Amniotic epithelial cell (primary cell): ENCODE measurements at regions not wholly inside any gene's neighbourhood (a gene's known extent, or its start where the extent isn't known, plus 50 kb on each side); places are given as distances from the start of the nearest gene placed in this dataset.
"Not testable (repeated sequence)": the region's sequence is repeated elsewhere in the genome, so short reads cannot be mapped to it uniquely, and the experiment has no call there.

Source experiments
- DNase-seq: peaks from one replicate; pipeline ENCODE4 v3.0.0-alpha.2; 2010; ENCODE audit warnings: low read depth

GRCh38 chr18:2112435-2113045 is 458.8 kb downstream of the METTL4 start:
- DNase-seq, result no peak

DNA sequence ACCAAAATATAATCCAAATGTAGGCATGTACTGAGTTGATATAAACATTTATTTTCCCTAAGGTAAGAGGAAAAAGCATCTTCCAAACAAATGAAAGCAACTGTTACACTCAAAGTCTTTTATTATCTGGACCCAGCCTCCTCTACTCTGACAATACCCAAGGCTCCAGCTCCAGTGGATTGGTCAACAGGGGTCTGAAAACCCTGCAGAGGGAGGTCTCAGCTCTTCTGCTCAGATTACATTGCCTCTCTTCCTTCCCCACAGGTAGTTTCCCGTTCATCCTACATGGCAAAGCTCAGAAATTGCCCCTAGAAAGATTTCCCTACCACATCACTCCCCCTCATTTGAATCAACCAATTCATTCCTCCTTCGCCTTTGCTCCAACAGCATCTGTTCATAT is 457.0 kb downstream of the METTL4 start:
- DNase-seq, result no peak

DNA sequence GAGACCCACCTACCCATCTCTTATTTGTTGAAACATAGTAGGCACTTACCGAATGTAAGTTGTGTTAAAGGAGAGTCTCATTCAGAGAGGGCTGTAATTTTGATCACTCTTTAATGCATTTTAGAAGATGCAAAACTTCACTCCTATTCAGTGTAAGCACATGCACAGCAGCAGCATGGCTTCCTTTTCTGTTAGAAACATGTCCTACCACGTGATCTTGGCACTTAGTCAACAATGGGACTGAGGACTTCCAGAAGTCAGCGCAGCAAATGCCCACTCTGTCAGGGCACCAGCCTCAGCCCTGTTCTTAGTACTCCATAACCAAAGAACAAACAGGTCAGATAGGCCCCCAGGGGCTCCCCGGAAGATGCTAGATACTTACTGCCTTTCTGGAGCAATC is 456.5 kb downstream of the METTL4 start:
- DNase-seq, result no peak

DNA sequence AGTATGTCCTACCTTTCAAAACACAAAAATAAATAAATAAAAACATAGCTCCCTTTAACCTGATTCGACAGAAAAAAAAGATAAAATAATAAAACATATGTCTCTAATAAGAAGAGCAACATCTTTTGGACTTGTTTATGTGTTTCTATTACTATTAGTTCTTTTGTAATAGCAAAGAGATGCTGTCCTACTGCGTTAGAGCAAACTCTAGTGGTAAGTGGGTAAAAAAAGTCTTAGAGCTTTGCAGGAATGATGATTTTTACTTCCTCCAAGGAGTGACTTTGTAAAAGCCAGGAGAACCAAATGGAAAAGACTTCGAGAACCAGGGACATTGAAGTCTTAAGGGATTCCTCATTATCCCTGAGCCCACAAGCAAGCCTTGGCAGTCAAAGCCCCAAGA is 450.1 kb downstream of the METTL4 start:
- no peak for DNase-seq

- DNase-seq, result no peak
Observed at GRCh38 chr18:2123077-2123476, 448.2 kb downstream of the METTL4 start.

GRCh38 chr18:2134364-2134763 is 436.9 kb downstream of the METTL4 start:
- no peak for DNase-seq

GRCh38 chr18:2135309-2135708 is 436.0 kb downstream of the METTL4 start:
- DNase-seq, result no peak

GRCh38 chr18:2138552-2138951 is 432.8 kb downstream of the METTL4 start:
- no peak for DNase-seq

- peak; percentile 67 for DNase-seq
Observed at GRCh38 chr18:2139691-2140090, 431.6 kb downstream of the METTL4 start.

DNA sequence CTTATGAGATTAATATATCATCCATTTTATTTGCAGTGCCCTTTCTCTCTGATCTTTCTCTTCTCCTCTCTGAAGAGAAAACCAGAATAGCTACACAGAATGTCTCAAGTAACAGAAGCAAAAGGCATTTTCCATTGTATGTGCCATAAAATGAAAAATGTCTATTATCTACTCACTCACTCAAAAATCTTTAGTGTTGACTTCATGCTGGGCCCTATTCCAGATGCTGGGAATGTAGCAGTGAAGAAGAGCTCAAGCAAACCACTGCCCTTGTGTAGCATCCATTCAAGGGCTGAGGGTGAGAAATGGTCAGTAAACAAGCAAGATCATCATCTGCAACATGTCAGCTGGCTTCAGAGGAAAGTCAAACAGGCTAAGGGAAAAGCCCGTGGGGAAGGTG is 427.7 kb downstream of the METTL4 start:
- peak; percentile 36 for DNase-seq

GRCh38 chr18:2144811-2145210 is 426.5 kb downstream of the METTL4 start:
- DNase-seq, result no peak

- no peak for DNase-seq
Observed at GRCh38 chr18:2146092-2146491, 425.2 kb downstream of the METTL4 start.

DNA sequence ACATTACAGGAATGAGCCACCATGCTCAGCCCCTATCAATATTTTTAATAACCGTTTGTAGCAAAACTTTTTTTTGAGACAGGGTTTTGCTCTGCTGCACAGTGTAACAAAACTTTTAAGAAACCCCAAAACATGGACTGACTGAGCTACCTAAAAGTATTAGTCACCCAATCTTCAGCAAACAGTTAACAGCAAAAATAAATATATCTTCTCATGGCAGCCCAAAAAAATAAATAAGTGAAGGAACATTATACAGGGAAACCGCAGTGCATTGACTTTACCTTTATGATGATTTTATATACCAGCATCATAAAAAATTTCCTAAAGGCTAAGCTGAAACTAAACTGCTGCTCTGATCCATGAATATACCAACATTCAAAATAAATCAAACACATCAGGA is 424.6 kb downstream of the METTL4 start:
- DNase-seq, result no peak

DNA sequence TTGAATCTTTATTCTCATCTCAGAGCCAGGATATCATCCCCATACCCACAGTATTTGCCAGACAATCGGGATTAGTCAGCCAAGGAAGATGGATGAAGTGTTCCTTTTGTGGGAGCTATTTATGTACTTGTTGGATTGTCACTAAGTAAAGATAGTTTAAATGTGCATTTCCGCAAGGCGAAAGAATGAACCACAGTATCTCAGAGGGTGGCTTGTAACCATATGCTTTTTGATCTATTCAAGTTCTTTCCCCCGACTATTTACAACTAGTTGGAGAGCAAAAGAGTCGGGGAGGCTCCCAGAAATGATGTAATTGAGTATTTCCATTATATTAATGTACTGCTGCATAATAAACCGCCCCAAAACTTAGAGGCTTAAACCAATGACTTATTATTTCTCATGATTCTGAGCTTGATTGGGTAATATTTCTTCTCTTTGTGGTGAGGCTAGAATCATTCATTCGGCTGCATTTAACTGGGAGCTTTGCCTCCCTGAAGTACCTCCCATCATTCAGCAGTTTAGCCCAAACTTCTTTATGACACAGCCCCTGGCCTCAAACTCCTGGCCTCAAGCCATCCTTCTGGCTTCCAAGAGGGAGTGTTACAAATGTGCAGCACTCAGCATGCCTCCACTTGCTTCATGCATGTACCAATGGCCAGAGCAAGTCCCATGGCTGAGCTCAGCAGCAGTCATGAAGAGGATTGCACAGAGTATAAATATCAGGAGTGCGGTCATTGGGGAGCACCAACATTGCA is 423.7 kb downstream of the METTL4 start:
- peak; percentile 49 for DNase-seq

DNA sequence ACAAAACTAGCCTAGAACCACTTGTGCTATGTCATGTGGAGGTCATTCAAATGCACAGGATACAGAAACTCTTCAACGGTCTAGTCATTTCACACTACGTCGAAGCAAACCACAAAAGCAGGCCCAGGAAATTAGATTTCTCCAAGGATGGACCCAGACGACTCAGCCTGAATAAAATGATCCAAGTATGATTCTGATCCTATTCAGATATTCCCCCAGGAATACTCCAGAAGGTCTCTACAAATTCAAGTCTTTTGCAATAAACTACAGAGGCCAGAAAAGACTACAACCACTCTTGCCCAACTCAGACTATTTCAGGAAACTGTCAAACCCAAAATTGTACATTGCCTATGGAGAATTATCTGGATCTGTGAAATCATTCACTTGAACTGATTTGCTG is 422.5 kb downstream of the METTL4 start:
- DNase-seq, result no peak

- no peak for DNase-seq
Observed at GRCh38 chr18:2150566-2150965, 420.7 kb downstream of the METTL4 start.

GRCh38 chr18:2154278-2154677 is 417.0 kb downstream of the METTL4 start:
- no peak for DNase-seq

DNA sequence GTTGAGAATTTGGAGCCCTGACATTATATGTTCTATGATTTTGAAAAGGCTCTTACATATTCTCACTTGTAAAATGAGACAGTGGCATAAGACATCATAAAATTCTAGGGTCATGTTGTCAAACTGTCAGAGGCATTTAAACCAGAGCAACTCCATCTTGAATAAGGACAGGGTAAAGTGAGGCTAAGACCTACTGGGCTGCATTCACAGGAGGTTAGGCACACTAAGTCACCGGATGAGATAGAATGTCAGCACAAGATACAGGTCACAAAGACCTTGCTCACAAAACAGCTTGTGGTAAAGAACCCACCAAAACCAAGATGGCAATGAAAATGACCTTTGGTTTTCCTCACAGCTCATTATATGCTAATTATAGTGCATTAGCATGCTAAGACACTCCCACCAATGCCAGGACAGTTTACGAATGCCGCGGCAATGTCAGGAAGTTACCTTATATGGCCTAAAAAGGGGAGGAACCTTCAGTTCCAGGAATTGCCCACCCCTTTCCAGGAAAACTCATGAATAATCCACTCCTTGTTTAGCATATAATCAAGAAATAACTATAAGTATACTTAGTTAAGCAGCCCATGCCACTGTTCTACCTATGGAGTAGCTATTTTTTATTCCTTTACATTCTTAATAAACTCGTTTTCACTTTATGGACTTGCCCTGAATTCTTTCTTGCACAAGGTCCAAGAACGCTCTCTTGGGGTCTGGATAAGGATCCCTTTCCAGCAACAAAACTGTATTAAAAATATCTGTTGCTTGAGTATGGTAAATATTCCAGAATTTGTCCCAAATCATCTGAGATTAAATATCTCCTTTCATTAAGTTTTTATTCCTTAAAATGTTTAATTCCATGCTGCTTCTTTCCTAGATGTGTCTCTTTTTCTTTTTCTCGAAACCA is 406.4 kb downstream of the METTL4 start:
- DNase-seq, result no peak

GRCh38 chr18:2166876-2167275 is 404.4 kb downstream of the METTL4 start:
- DNase-seq, result not testable (repeated sequence)

GRCh38 chr18:2168022-2168421 is 403.3 kb downstream of the METTL4 start:
- DNase-seq, result no peak

DNA sequence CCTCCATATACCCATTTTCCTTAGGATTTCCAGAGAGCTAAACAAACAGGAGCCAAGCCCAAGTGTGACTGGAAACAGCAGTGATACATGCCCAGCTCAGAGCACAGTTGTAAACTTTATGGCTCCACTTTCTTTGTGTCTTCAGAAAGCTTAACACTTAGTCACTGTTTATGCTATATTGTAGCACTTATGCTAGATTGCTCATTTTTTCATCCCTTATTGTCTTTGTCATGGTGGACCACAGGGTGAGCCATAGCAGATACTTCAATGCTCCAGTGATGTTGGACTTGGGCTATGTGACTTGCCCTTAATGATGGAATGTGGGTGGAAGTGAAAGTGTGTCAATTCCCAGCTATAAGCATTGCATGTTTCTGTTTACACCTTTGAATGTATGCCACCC is 401.6 kb downstream of the METTL4 start:
- DNase-seq, result no peak

- no peak for DNase-seq
Observed at GRCh38 chr18:2171840-2172625, 399.3 kb downstream of the METTL4 start.
